ENCODE measurements at regions not wholly inside any gene's neighbourhood (a gene's known extent, or its start where the extent isn't known, plus 50 kb on each side); places are given as distances from the start of the nearest gene placed in this dataset.

DNA sequence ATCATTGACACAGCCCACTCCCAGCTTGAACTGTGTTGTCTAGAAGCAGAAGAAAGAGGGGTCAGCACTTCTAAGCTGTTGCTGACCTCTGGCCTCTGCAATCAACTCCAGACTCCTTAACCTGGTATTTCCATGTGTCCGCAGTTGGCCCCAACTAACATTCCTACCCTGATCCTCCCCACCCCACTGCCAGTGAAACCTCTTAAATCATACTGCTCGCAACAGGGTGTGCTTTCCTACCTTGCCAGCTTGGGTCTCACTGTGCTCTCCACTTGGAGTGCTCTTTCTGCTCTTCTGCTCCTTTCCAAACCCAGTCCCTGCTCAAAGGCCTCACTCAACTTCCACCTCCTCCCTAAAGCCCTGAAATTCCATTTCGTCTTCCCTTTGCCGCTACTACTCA lies 52.3 kb upstream of the RPS6KA3 start (continued):
- TF ChIP-seq, protein P1, sequence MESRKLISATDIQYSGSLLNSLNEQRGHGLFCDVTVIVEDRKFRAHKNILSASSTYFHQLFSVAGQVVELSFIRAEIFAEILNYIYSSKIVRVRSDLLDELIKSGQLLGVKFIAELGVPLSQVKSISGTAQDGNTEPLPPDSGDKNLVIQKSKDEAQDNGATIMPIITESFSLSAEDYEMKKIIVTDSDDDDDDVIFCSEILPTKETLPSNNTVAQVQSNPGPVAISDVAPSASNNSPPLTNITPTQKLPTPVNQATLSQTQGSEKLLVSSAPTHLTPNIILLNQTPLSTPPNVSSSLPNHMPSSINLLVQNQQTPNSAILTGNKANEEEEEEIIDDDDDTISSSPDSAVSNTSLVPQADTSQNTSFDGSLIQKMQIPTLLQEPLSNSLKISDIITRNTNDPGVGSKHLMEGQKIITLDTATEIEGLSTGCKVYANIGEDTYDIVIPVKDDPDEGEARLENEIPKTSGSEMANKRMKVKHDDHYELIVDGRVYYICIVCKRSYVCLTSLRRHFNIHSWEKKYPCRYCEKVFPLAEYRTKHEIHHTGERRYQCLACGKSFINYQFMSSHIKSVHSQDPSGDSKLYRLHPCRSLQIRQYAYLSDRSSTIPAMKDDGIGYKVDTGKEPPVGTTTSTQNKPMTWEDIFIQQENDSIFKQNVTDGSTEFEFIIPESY (IDR thresholded peaks at IDR 0.05; ENCODE audit: extremely low read depth, insufficient replicate concordance, low read length): no peak
- TF ChIP-seq TCF7L2 (IDR thresholded peaks at IDR 0.05; ENCODE audit: borderline replicate concordance, extremely low read depth, insufficient read depth, insufficient read length) (no peak), JUND (IDR thresholded peaks at IDR 0.05) (no peak), POLR2AphosphoS5 (IDR thresholded peaks at IDR 0.05; ENCODE audit: low read depth, low read length) (no peak), FOSL1 (IDR thresholded peaks at IDR 0.05; ENCODE audit: low read depth) (no peak), ZFX (IDR thresholded peaks at IDR 0.05) (no peak), EZH2phosphoT487 (IDR thresholded peaks at IDR 0.05; ENCODE audit: borderline replicate concordance) (no peak)
- TF ChIP-seq, protein P2, sequence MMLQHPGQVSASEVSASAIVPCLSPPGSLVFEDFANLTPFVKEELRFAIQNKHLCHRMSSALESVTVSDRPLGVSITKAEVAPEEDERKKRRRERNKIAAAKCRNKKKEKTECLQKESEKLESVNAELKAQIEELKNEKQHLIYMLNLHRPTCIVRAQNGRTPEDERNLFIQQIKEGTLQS (IDR thresholded peaks at IDR 0.05): no peak

DNA sequence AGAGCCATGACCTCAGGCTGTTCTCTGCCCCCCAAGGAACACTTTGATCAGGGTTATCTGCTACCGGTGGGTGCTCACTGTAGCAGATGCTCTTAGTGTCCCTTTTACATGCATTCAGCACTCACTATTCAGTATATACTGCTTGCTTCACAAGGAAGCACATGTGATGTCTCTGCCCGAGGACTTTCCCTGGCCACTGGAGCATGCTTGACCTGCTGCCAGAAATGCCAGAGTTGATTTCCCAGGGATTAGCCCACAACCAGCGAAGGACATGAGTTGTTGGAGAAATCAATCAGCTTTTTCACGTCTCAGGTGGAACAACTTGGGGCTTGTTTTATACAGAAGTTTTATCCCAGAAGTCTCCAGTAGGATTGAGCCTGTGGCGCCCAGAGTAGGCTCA lies 51.2 kb upstream of the RPS6KA3 start:
- RAD21 ChIA-PET (ENCODE audit: low non-redundant PET in 1 of 2, low total read pairs in 2 of 2, uncharacterized antibody in 2 of 2, unreplicated experiment in 2 of 2): no interaction called here
- TF ChIP-seq, protein P1 (IDR thresholded peaks at IDR 0.05; ENCODE audit: extremely low read depth, insufficient replicate concordance, low read length): no peak
- TF ChIP-seq, protein P3, sequence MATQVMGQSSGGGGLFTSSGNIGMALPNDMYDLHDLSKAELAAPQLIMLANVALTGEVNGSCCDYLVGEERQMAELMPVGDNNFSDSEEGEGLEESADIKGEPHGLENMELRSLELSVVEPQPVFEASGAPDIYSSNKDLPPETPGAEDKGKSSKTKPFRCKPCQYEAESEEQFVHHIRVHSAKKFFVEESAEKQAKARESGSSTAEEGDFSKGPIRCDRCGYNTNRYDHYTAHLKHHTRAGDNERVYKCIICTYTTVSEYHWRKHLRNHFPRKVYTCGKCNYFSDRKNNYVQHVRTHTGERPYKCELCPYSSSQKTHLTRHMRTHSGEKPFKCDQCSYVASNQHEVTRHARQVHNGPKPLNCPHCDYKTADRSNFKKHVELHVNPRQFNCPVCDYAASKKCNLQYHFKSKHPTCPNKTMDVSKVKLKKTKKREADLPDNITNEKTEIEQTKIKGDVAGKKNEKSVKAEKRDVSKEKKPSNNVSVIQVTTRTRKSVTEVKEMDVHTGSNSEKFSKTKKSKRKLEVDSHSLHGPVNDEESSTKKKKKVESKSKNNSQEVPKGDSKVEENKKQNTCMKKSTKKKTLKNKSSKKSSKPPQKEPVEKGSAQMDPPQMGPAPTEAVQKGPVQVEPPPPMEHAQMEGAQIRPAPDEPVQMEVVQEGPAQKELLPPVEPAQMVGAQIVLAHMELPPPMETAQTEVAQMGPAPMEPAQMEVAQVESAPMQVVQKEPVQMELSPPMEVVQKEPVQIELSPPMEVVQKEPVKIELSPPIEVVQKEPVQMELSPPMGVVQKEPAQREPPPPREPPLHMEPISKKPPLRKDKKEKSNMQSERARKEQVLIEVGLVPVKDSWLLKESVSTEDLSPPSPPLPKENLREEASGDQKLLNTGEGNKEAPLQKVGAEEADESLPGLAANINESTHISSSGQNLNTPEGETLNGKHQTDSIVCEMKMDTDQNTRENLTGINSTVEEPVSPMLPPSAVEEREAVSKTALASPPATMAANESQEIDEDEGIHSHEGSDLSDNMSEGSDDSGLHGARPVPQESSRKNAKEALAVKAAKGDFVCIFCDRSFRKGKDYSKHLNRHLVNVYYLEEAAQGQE (IDR thresholded peaks at IDR 0.05; ENCODE audit: low read depth): no peak
- TF ChIP-seq SP1 (IDR thresholded peaks at IDR 0.05; ENCODE audit: low read depth) (no peak), ZNF274 (IDR thresholded peaks at IDR 0.05; ENCODE audit: low read depth, low read length) (no peak), CEBPB (IDR thresholded peaks at IDR 0.05; ENCODE audit: low read depth) (no peak), SIN3A (IDR thresholded peaks at IDR 0.05; ENCODE audit: low read depth) (no peak), TCF7L2 (IDR thresholded peaks at IDR 0.05; ENCODE audit: borderline replicate concordance, extremely low read depth, insufficient read depth, insufficient read length) (no peak), JUND (IDR thresholded peaks at IDR 0.05) (no peak), ZFX (IDR thresholded peaks at IDR 0.05) (no peak), CBX3 (IDR thresholded peaks at IDR 0.05; ENCODE audit: low read depth) (no peak)
- TF ChIP-seq, protein P4, sequence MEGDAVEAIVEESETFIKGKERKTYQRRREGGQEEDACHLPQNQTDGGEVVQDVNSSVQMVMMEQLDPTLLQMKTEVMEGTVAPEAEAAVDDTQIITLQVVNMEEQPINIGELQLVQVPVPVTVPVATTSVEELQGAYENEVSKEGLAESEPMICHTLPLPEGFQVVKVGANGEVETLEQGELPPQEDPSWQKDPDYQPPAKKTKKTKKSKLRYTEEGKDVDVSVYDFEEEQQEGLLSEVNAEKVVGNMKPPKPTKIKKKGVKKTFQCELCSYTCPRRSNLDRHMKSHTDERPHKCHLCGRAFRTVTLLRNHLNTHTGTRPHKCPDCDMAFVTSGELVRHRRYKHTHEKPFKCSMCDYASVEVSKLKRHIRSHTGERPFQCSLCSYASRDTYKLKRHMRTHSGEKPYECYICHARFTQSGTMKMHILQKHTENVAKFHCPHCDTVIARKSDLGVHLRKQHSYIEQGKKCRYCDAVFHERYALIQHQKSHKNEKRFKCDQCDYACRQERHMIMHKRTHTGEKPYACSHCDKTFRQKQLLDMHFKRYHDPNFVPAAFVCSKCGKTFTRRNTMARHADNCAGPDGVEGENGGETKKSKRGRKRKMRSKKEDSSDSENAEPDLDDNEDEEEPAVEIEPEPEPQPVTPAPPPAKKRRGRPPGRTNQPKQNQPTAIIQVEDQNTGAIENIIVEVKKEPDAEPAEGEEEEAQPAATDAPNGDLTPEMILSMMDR (IDR thresholded peaks at IDR 0.05 in 2 of 3, conservative IDR thresholded peaks at IDR 0.05 in 1 of 3; ENCODE audit: borderline replicate concordance in 1 of 3, insufficient read depth in 1 of 3, low read depth in 2 of 3, low read length in 2 of 3): no peak

More for the DNA sequence above, 51.2 kb upstream of the RPS6KA3 start:
- no peaks in the 10 kb centered on the region for H3K4me1 ChIP-seq (ENCODE audit: control insufficient read depth in 1 of 2, insufficient read depth in 2 of 2, low read length in 2 of 2)
- H3K9me2 ChIP-seq (ENCODE audit: insufficient read depth): no peaks in the 10 kb centered on the region
- no peak overlapping the region for H3K4me3 ChIP-seq (replicated peaks in 1 of 2; ENCODE audit: low read depth in 1 of 2, low read length in 2 of 2)
- ATAC-seq (no peak), DNase-seq (ENCODE audit: low read depth, low spot score) (no peak)
- no peaks in the 10 kb centered on the region for H3K27me3 ChIP-seq (ENCODE audit: insufficient read depth, low read length)
- H3K79me2 ChIP-seq (ENCODE audit: insufficient read depth, low read length): no peaks in the 10 kb centered on the region
- POLR2A ChIA-PET: no interaction called here
- H4K20me1 ChIP-seq (ENCODE audit: insufficient read depth): no peaks in the 10 kb centered on the region
- intact Hi-C loops (cut with micrococcal nuclease): no loop called here
- BruUV-seq (replicated peaks): no TSS peak
- no peaks in the 10 kb centered on the region for H3K9me3 ChIP-seq (ENCODE audit: control insufficient read depth in 1 of 2, insufficient read depth in 1 of 2, low read depth in 1 of 2, low read length in 2 of 2)
- no peak overlapping the region for H3K27ac ChIP-seq (ENCODE audit: low read depth, low read length)
- no peak overlapping the region for H2AFZ ChIP-seq (ENCODE audit: low read depth, low read length, poor library complexity, severe bottlenecking)
- CTCF ChIA-PET: no interaction called here
- H3K4me2 ChIP-seq (ENCODE audit: low read length): no peak overlapping the region
- no peaks in the 10 kb centered on the region for H3K36me3 ChIP-seq (ENCODE audit: control insufficient read depth in 1 of 2, insufficient read depth in 2 of 2, low read length in 2 of 2)
- H3K9ac ChIP-seq (ENCODE audit: low read length): no peak overlapping the region
